Body of pancreas (tissue), 4 donors: ENCODE measurements at regions not wholly inside any gene's neighbourhood (a gene's known extent, or its start where the extent isn't known, plus 50 kb on each side); places are given as distances from the start of the nearest gene placed in this dataset.

Experiments
- ATAC-seq: fragments of 150-250 bp; one replicate; pipeline ENCODE4 v1.9.1; 2016
- DNase-seq, 4 donors: peaks; one replicate each; pipeline ENCODE4 v3.0.0-alpha.2; 2019
- H3K27ac ChIP-seq, 4 donors: fragments of 200-600 bp; sonication (generic); 1 replicate in 3 of 4; 2 replicates in 1 of 4; pipeline versions ENCODE4 v1.5.1 to v1.6.1; 2016 to 2019; ENCODE audit warnings: mild to moderate bottlenecking in 1 of 4, mixed read lengths in 1 of 4, moderate library complexity in 1 of 4
- H3K27me3 ChIP-seq, 2 donors: fragments of 200-600 bp; sonication (generic); one replicate each; pipeline ENCODE4 v1.6.0; 2016; ENCODE audit warnings: mild to moderate bottlenecking in 1 of 2
- H3K36me3 ChIP-seq, 2 donors: fragments of 200-600 bp; sonication (generic); replicated peaks in 1 of 2; 2 replicates each; pipeline ENCODE4 v1.5.1; 2016; ENCODE audit warnings: low read depth in 2 of 2; ENCODE audit not compliant: insufficient read depth in 1 of 2
- H3K4me1 ChIP-seq: fragments of 200-600 bp; sonication (generic); one replicate; pipeline ENCODE4 v1.6.0; 2016
- H3K4me3 ChIP-seq, 2 donors: fragments of 200-600 bp; sonication (generic); 1 replicate in 1 of 2; 2 replicates in 1 of 2; pipeline ENCODE4 v1.5.1; 2016 to 2019
- H3K9me3 ChIP-seq, 3 donors: fragments of 200-600 bp; sonication (generic); 1 replicate in 2 of 3; 2 replicates in 1 of 3; pipeline ENCODE4 v1.5.1; 2016
- CTCF ChIP-seq, 7 experiments: fragments of 450-650 bp in 4 of 7; fragments of 200-600 bp in 3 of 7; sonication (generic) in 3 of 7; IDR thresholded peaks; one replicate each; pipeline ENCODE4 v1.5.1; 2016 to 2019; ENCODE audit warnings: antibody characterized with exemption in 7 of 7
- POLR2A ChIP-seq, 3 donors: fragments of 450-650 bp; IDR thresholded peaks; one replicate each; pipeline ENCODE4 v1.6.1; 2016; ENCODE audit warnings: antibody characterized with exemption in 3 of 3, mild to moderate bottlenecking in 2 of 3
- WGBS, 2 donors: methylation state at CpG; one replicate each; pipeline ENCODE4 v1.1.5; 2017; 5-methylcytosine and 5-hydroxymethylcytosine counted together
- intact Hi-C: fragments of 100-400 bp; cut with DNase I; formaldehyde crosslinking; loops from one replicate; pipeline ENCODE4 v1.15.1; 2023

GRCh38 chr1:47682786-47683350 lies 245.0 kb downstream of the FOXD2 start:
- intact Hi-C loops: no loop called here
- H3K27ac ChIP-seq: no peak overlapping the region
- no peaks in the 10 kb centered on the region for H3K9me3 ChIP-seq
- no peaks in the 10 kb centered on the region for H3K36me3 ChIP-seq
- 75 to 83% methylated on average over 6 of the region's 6 CpGs for WGBS, 2 donors
- no peak for DNase-seq
- H3K4me1 ChIP-seq: no peaks in the 10 kb centered on the region
- H3K27me3 ChIP-seq: no peaks in the 10 kb centered on the region
- TF ChIP-seq POLR2A (IDR thresholded peaks at IDR 0.05) (no peak), CTCF (IDR thresholded peaks at IDR 0.05) (no peak)
- H3K4me3 ChIP-seq: no peak overlapping the region
- no peak for ATAC-seq

- ATAC-seq: no peak
These were observed 245.6 kb downstream of the FOXD2 start for GRCh38 chr1:47683401-47683800.

GRCh38 chr1:47684518-47684917 lies 246.7 kb downstream of the FOXD2 start:
- Histone ChIP-seq H3K27ac (no peak overlapping the region), H3K9me3 (no peaks in the 10 kb centered on the region), H3K27me3 (peaks cover 0 to 7% of the 10 kb centered on the region in 2 donors), H3K4me1 (no peaks in the 10 kb centered on the region), H3K4me3 (no peak overlapping the region), H3K36me3 (no peaks in the 10 kb centered on the region)
- DNase-seq (no peak), ATAC-seq (no peak)
- intact Hi-C loops: no loop called here
- TF ChIP-seq CTCF (IDR thresholded peaks at IDR 0.05) (no peak), POLR2A (IDR thresholded peaks at IDR 0.05) (no peak)
- WGBS, 2 donors: 77 to 79% methylated on average over 6 of the region's 6 CpGs

More at GRCh38 chr1:47683401-47683800, 245.6 kb downstream of the FOXD2 start:
- H3K4me3 ChIP-seq: no peak overlapping the region
- H3K9me3 ChIP-seq: no peaks in the 10 kb centered on the region
- WGBS, 2 donors: 88 to 100% methylated on average over 2 to 3 of the region's 3 CpGs
- DNase-seq: no peak
- no peak overlapping the region for H3K27ac ChIP-seq
- H3K36me3 ChIP-seq: no peaks in the 10 kb centered on the region
- H3K4me1 ChIP-seq: no peaks in the 10 kb centered on the region
- H3K27me3 ChIP-seq: peaks cover 0 to 3% of the 10 kb centered on the region in 2 donors
- intact Hi-C loops: no loop called here
- TF ChIP-seq CTCF (IDR thresholded peaks at IDR 0.05) (no peak), POLR2A (IDR thresholded peaks at IDR 0.05) (no peak)

GRCh38 chr1:47684964-47685762 lies 247.3 kb downstream of the FOXD2 start:
- intact Hi-C loops: no loop called here
- Histone ChIP-seq H3K27ac (no peak overlapping the region), H3K4me3 (no peak overlapping the region), H3K4me1 (no peaks in the 10 kb centered on the region), H3K27me3 (peaks cover 0 to 7% of the 10 kb centered on the region in 2 donors), H3K9me3 (no peaks in the 10 kb centered on the region), H3K36me3 (no peaks in the 10 kb centered on the region)
- TF ChIP-seq POLR2A (IDR thresholded peaks at IDR 0.05) (no peak), CTCF (IDR thresholded peaks at IDR 0.05) (no peak)
- DNase-seq: no peak
- no peak for ATAC-seq
- 68 to 70% methylated on average over 11 of the region's 11 CpGs for WGBS, 2 donors

GRCh38 chr1:47685763-47686066 lies 247.9 kb downstream of the FOXD2 start:
- ATAC-seq: no peak

More at GRCh38 chr1:47685763-47686066, 247.9 kb downstream of the FOXD2 start:
- H3K27me3 ChIP-seq: peaks cover 0 to 7% of the 10 kb centered on the region in 2 donors
- WGBS, 2 donors: 61 to 80% methylated on average over 2 of the region's 2 CpGs
- no peak overlapping the region for H3K27ac ChIP-seq
- DNase-seq: no peak
- TF ChIP-seq CTCF (IDR thresholded peaks at IDR 0.05) (no peak), POLR2A (IDR thresholded peaks at IDR 0.05) (no peak)
- no peak overlapping the region for H3K4me3 ChIP-seq
- H3K9me3 ChIP-seq: no peaks in the 10 kb centered on the region
- intact Hi-C loops: no loop called here
- H3K36me3 ChIP-seq: no peaks in the 10 kb centered on the region
- no peaks in the 10 kb centered on the region for H3K4me1 ChIP-seq
